ENCODE measurements at regions not wholly inside any gene's neighbourhood (a gene's known extent, or its start where the extent isn't known, plus 50 kb on each side); places are given as distances from the start of the nearest gene placed in this dataset.
A peak's percentile ranks its signal among the peaks of the same experiment; 100 is the strongest.

DNA sequence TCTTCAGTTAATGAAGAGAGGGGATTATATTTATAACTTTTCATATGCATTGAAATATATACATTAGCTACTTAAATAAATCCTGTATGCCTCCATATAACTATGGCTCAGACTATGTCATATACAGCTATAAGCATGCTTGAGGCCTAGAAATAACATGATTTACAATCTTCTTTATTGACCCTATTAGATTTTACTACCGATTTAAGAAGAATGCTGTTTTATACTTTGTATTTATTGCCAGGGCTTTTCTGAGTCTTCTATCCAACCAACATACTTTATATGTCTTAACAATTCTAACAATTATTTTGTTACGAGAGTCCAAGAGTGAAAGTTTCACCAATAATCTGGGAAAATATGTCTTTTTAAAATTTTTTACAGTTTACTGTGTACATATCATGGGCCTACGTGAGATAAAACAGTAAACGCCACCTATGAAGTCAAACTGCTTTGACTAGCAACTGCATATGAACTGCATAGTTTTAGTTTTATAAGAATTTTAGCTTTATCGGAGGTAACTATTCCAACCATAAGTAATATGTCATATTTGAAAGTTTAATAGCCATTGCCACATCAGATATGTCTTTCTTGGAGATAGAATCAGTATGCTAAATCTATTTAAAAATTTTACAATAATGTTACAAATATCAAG is 861.0 kb downstream of the USP25 start:
- no peak for DNase-seq (ENCODE audit: low read depth)
- TF ChIP-seq, protein P1, sequence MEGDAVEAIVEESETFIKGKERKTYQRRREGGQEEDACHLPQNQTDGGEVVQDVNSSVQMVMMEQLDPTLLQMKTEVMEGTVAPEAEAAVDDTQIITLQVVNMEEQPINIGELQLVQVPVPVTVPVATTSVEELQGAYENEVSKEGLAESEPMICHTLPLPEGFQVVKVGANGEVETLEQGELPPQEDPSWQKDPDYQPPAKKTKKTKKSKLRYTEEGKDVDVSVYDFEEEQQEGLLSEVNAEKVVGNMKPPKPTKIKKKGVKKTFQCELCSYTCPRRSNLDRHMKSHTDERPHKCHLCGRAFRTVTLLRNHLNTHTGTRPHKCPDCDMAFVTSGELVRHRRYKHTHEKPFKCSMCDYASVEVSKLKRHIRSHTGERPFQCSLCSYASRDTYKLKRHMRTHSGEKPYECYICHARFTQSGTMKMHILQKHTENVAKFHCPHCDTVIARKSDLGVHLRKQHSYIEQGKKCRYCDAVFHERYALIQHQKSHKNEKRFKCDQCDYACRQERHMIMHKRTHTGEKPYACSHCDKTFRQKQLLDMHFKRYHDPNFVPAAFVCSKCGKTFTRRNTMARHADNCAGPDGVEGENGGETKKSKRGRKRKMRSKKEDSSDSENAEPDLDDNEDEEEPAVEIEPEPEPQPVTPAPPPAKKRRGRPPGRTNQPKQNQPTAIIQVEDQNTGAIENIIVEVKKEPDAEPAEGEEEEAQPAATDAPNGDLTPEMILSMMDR (conservative IDR thresholded peaks at IDR 0.05; ENCODE audit: control insufficient read depth, insufficient read depth, low read depth, low read length): no peak
- no peak overlapping the region for H3K4me3 ChIP-seq (ENCODE audit: control insufficient read depth, low read depth, low read length)

DNA sequence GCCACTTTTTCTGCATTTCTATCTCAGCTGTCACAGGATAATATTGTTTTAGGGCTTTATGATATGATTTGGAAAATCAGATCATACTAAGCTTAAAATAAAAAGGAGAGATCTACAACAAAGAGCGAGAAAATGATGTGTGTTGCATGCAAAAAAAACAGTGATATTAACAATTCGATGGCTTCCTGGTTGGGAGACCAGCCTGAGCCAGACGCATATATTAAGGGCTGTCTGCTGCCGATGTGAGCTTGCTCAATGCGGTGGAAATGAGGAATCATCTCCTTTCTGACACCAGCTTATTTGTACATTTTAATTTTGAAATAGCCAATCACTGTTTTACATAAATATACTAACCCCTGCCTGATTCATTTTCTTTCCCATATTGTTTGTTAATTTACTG is 862.6 kb downstream of the USP25 start:
- TF ChIP-seq, protein P1 (conservative IDR thresholded peaks at IDR 0.05; ENCODE audit: control insufficient read depth, insufficient read depth, low read depth, low read length): no peak
- H3K4me3 ChIP-seq (ENCODE audit: control insufficient read depth, low read depth, low read length): no peak overlapping the region
- peak; percentile 21 for DNase-seq (ENCODE audit: low read depth)

DNA sequence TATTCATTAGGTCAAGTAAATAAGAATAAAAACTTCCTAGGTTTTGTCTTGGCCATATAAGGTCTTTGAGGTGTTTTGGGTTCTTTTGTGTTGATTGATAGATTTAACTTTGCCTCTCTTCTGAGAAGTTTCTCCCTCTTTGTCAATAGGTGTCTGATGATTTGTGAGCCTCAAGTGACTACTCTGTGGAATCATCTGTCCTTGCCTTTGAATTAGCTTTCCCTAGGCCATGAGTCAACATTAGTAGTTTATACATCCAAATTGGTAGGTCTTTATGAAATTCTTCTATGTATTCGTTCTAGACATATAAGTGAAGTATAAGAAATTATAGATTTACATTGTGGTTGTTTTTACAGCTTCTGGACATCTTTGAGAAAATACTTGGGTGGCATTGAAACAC is 864.4 kb downstream of the USP25 start:
- TF ChIP-seq, protein P1 (conservative IDR thresholded peaks at IDR 0.05; ENCODE audit: control insufficient read depth, insufficient read depth, low read depth, low read length): no peak
- peak; percentile 54 for DNase-seq (ENCODE audit: low read depth)
- H3K4me3 ChIP-seq (ENCODE audit: control insufficient read depth, low read depth, low read length): no peak overlapping the region

DNA sequence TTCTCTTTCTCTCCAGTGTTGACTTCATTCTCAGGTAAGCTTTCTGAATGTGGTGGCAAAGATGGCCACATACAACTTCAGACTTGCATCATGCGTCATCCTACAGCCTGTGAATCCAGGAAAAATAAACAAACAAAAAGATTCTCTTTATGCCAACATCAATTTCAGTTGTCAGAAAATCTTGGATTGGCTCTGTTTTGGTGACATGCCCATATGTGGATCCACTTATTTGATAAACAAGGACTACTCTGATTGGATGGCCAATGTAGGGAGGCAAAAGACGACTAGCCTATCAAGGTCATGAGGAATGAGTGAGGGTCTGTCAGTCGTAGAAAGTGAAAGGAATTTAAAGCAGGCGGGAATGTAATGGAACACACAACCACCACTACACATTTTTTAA is 866.6 kb downstream of the USP25 start:
- TF ChIP-seq, protein P1 (conservative IDR thresholded peaks at IDR 0.05; ENCODE audit: control insufficient read depth, insufficient read depth, low read depth, low read length): no peak
- DNase-seq (ENCODE audit: low read depth): no peak
- no peak overlapping the region for H3K4me3 ChIP-seq (ENCODE audit: control insufficient read depth, low read depth, low read length)

DNA sequence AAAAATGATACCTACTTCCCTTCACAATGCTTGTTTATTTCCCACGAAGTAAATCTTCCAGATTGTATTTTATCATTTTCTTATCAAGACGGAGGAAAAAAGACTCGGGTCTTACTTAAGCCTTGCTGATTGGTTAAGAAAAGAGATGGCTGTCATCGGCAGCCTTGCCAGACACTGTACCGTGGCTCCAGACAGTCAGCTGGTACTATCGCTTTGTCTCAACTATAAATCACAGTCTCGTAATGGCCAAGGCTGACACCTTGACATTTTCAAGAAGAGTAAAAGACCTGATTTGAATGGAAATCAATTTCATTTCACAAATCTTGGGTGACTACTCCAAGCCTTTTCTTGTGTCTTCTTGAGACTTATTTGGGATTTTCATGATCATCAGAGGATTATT is 868.0 kb downstream of the USP25 start:
- DNase-seq (ENCODE audit: low read depth): no peak
- TF ChIP-seq, protein P1 (conservative IDR thresholded peaks at IDR 0.05; ENCODE audit: control insufficient read depth, insufficient read depth, low read depth, low read length): no peak

DNA sequence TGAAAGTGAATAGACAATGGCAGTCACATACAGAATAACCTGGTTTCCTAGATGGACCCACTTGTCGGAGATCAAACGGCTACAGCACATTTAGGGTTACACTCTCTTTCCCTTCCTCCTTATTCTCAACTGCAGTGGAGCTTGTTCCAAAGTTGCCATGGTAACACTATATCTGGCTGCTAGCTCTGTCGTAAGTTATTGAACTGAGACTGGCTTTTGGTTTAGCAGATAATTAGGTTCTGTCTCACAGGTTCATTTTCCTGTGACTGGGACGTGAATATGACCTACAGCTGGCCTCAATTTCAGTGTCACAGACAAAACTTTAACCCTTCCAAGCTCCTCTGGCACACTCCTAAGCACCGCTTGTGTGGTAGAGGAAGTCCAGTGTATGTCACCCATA is 875.8 kb downstream of the USP25 start:
- TF ChIP-seq, protein P1 (conservative IDR thresholded peaks at IDR 0.05; ENCODE audit: control insufficient read depth, insufficient read depth, low read depth, low read length): no peak

More for the DNA sequence above, 868.0 kb downstream of the USP25 start:
- H3K4me3 ChIP-seq (ENCODE audit: control insufficient read depth, low read depth, low read length): no peak overlapping the region

DNA sequence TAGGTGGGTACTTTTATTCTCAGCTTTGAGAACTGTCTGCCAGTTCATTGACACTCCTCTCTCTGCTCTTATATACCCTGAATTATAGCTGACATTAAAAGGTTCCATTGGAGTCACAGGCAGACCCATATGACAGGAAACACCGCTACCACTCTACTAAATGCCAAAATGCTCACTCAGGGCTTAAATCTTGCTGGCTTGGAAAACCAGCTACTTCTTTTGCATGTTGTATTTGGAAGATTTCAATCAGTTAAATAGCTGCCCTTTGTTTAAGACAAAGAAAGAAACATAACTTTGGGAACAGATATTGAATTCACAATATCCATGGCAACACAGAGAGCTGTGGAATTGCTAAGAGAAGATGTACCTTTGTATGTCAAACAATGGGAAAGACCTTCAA is 876.5 kb downstream of the USP25 start:
- TF ChIP-seq, protein P1 (conservative IDR thresholded peaks at IDR 0.05; ENCODE audit: control insufficient read depth, insufficient read depth, low read depth, low read length): no peak
- DNase-seq (ENCODE audit: low read depth): no peak
- H3K4me3 ChIP-seq (ENCODE audit: control insufficient read depth, low read depth, low read length): no peak overlapping the region

More for the DNA sequence above, 875.8 kb downstream of the USP25 start:
- H3K4me3 ChIP-seq (ENCODE audit: control insufficient read depth, low read depth, low read length): no peak overlapping the region
- DNase-seq (ENCODE audit: low read depth): peak; percentile 15

Data from fibroblast of mammary gland (primary cell).